ENCODE measurements at regions not wholly inside any gene's neighbourhood (a gene's known extent, or its start where the extent isn't known, plus 50 kb on each side); places are given as distances from the start of the nearest gene placed in this dataset.

DNA sequence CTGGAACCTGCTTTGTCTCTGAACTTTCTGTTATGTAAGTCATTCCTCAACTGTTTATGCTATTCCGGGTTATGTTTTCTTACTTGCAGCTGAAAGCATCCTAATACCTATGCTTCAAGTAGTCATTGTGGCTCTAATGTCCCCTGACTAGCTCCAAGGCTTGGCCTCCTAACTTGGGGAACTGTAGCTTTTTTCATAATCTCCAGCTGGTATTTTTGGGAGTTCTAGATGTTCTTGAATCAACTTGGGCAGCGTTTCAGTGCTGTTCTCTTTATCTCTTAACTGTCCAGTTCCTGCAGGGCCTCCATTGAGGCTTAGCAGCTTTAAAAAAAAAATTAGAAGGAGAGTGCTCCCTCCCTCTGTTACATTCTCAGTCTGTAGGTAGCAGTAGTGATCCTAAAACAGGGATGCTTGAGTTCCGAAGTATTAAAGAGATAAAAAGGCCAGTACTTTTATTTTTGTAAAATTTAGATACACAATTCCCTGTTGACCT is 100.0 kb upstream of the ACTBL2 start:
- DNase-seq (no peak), ATAC-seq (no peak)
- intact Hi-C loops (cut with micrococcal nuclease) = no loop called here
- TF ChIP-seq, protein P1, sequence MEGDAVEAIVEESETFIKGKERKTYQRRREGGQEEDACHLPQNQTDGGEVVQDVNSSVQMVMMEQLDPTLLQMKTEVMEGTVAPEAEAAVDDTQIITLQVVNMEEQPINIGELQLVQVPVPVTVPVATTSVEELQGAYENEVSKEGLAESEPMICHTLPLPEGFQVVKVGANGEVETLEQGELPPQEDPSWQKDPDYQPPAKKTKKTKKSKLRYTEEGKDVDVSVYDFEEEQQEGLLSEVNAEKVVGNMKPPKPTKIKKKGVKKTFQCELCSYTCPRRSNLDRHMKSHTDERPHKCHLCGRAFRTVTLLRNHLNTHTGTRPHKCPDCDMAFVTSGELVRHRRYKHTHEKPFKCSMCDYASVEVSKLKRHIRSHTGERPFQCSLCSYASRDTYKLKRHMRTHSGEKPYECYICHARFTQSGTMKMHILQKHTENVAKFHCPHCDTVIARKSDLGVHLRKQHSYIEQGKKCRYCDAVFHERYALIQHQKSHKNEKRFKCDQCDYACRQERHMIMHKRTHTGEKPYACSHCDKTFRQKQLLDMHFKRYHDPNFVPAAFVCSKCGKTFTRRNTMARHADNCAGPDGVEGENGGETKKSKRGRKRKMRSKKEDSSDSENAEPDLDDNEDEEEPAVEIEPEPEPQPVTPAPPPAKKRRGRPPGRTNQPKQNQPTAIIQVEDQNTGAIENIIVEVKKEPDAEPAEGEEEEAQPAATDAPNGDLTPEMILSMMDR (IDR thresholded peaks at IDR 0.05) = no peak
- Mint-ChIP-seq H3K4me3 (no peak overlapping the region), H3K27ac (no peak overlapping the region), H3K36me3 (ENCODE audit: low read depth) (no peaks in the 10 kb centered on the region), H3K9me3 (peaks cover 1% of the 10 kb centered on the region), H3K27me3 (peaks cover 4% of the 10 kb centered on the region), H3K4me1 (ENCODE audit: low read depth) (no peaks in the 10 kb centered on the region)
- POLR2A ChIA-PET = no interaction called here
- CTCF ChIA-PET = interaction anchor here (0.6 to 1.5 kb wide), 2 partner anchors 28 to 68 kb away, joined by 3 read pairs; no protein-coding TSS in a partner anchor

DNA sequence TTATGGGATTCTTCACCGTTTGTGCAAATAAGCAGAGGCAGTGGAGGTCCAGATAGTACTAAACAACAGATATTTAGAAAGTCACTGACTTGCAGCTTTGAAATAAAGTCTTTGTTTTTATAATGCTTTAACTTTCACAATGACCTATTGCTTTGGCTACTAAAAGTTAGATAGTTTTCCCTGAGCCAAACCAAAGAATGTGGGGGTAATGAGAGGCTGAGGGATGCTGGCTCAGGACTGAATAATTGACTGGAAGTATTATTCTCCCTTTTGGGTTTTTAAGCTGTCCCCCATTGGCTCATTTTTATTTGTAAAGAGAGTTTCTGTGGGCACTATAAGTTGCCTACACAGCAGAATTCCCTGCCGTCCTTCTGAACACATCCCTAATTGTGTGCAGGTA is 99.2 kb upstream of the ACTBL2 start:
- Mint-ChIP-seq H3K9me3 (peaks cover 1% of the 10 kb centered on the region), H3K4me1 (ENCODE audit: low read depth) (no peaks in the 10 kb centered on the region), H3K4me3 (no peak overlapping the region), H3K36me3 (ENCODE audit: low read depth) (no peaks in the 10 kb centered on the region), H3K27ac (no peak overlapping the region), H3K27me3 (peaks cover 4% of the 10 kb centered on the region)
- POLR2A ChIA-PET = no interaction called here
- TF ChIP-seq, protein P1 (IDR thresholded peaks at IDR 0.05) = no peak
- no peak for DNase-seq
- CTCF ChIA-PET = interaction anchor here (1.5 kb wide), 1 partner anchor 69 kb away, joined by 3 read pairs; no protein-coding TSS in a partner anchor
- intact Hi-C loops (cut with micrococcal nuclease) = no loop called here
- ATAC-seq = no peak

DNA sequence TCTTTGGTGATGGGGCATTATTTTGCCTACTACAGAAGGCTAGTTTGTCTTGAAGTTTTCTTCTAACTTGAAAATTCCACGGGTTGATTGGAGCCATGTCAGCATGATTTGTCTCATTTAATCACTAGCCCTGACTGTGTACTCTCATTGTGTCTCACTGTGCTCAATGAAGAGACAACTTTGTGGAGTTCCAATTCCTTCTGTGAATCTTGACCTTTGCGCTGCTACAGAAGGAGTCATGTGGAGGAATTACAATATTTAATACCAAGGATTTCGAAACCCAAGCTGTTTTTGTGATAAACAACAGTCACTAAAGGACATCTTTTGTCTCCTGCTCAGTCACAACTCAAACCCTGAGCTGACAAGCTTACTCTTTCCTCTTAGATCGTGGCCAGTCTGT is 98.6 kb upstream of the ACTBL2 start:
- TF ChIP-seq, protein P1 (IDR thresholded peaks at IDR 0.05) = no peak
- H3K27me3 Mint-ChIP-seq = peaks cover 4% of the 10 kb centered on the region
- no peak overlapping the region for H3K4me3 Mint-ChIP-seq
- H3K36me3 Mint-ChIP-seq (ENCODE audit: low read depth) = no peaks in the 10 kb centered on the region
- POLR2A ChIA-PET = no interaction called here
- intact Hi-C loops (cut with micrococcal nuclease) = no loop called here
- CTCF ChIA-PET = interaction anchor here (1.5 kb wide), 1 partner anchor 69 kb away, joined by 3 read pairs; no protein-coding TSS in a partner anchor
- no peaks in the 10 kb centered on the region for H3K4me1 Mint-ChIP-seq (ENCODE audit: low read depth)
- H3K27ac Mint-ChIP-seq = no peak overlapping the region
- peaks cover 1% of the 10 kb centered on the region for H3K9me3 Mint-ChIP-seq
- no peak for ATAC-seq
- no peak for DNase-seq

DNA sequence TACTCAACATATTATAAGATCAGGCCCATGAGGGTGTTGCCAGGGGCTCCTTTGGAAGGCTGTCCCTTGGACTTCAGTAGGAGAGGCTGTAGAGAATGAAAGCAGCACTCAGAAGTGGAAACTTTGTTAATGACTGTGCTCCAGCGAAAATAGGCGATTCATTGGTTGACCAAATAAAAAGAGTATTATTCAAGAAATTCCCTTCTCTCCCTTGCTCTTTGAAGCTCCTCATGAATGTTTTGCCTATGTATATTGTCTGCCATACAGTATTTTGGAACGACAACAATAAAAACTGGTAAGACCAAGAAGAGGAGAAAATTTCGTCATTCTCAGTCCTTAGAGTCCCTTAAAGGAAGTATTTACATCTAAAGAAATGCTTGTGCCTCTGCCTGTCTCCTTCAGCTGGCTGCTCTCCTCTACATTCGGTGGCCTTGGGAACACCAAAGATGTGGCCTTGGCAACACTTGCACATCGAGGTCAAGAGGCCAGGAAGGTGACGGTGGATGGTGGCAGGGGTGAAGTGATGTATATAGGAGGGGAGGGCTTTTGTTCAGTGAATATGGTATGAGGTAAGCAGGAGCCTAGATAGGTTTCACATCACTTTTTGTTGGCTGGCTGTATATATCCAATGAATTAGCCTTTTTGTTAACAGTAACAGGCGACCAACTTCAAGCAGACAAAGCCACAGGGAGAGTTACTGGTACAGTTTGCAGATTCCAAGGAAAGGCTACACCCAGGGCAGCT is 95.0 kb upstream of the ACTBL2 start:
- POLR2A ChIA-PET = no interaction called here
- H3K27ac Mint-ChIP-seq = no peak overlapping the region
- ATAC-seq (no peak), DNase-seq (no peak)
- peaks cover 1% of the 10 kb centered on the region for H3K9me3 Mint-ChIP-seq
- H3K36me3 Mint-ChIP-seq (ENCODE audit: low read depth) = no peaks in the 10 kb centered on the region
- peaks cover 6% of the 10 kb centered on the region for H3K27me3 Mint-ChIP-seq
- intact Hi-C loops (cut with micrococcal nuclease) = no loop called here
- H3K4me1 Mint-ChIP-seq (ENCODE audit: low read depth) = no peaks in the 10 kb centered on the region
- TF ChIP-seq, protein P1 (IDR thresholded peaks at IDR 0.05) = no peak
- CTCF ChIA-PET = no interaction called here
- no peak overlapping the region for H3K4me3 Mint-ChIP-seq

DNA sequence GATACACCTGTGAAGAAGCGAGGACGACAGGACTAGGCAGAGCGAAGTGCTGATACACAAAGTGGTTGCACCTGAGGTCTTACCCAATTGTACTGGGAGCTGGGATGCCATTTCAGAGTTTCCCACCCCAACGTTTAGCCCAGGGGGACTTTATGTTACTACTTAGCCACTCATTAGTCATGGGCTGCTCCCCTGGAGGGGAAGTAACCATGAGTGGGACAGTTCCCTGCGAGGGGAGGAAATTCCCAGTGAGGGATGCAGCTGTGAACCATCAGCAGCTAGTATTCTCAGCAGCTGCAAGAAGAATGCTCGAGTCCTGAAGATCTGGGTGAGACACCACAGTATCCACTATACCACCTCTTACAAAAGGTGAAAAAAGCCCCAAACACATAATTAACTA is 93.7 kb upstream of the ACTBL2 start:
- Mint-ChIP-seq H3K9me3 (peaks cover 1% of the 10 kb centered on the region), H3K27ac (no peak overlapping the region), H3K36me3 (ENCODE audit: low read depth) (no peaks in the 10 kb centered on the region), H3K4me1 (ENCODE audit: low read depth) (no peaks in the 10 kb centered on the region), H3K27me3 (peaks cover 6% of the 10 kb centered on the region), H3K4me3 (no peak overlapping the region)
- intact Hi-C loops (cut with micrococcal nuclease) = no loop called here
- CTCF ChIA-PET = no interaction called here
- no peak for DNase-seq
- TF ChIP-seq, protein P1 (IDR thresholded peaks at IDR 0.05) = no peak
- no peak for ATAC-seq
- POLR2A ChIA-PET = no interaction called here
